Activated CD8-positive, alpha-beta T cell treated with anti-CD3 and anti-CD28 coated beads for 36 hours (primary cell): ENCODE measurements at regions not wholly inside any gene's neighbourhood (a gene's known extent, or its start where the extent isn't known, plus 50 kb on each side); places are given as distances from the start of the nearest gene placed in this dataset.

Experiments used
- ATAC-seq: fragments of 200-7000 bp; cut with Tn5 transposase; one replicate; pipeline ENCODE4 v1.10.0; 2021; ENCODE audit warnings: mild to moderate bottlenecking, moderate library complexity
- CTCF ChIA-PET: fragments of 350-600 bp; sonication (Branson Sonifier 250); formaldehyde crosslinking; loops from one replicate; lab custom pipeline; 2021; ENCODE audit warnings: antibody characterized with exemption; lab: Charles Lee
- POLR2A ChIA-PET: fragments of 350-600 bp; sonication (Branson Sonifier 250); formaldehyde crosslinking; loops from one replicate; lab custom pipeline; 2021; ENCODE audit warnings: antibody characterized with exemption; lab: Charles Lee
- DNase-seq: peaks from one replicate; pipeline ENCODE4 v3.0.0-alpha.2; 2020
- H3K27ac Mint-ChIP-seq: one replicate; pipeline ENCODE4 v1.8.0; 2021; ENCODE audit warnings: mild to moderate bottlenecking, mixed read lengths
- H3K27me3 Mint-ChIP-seq: one replicate; pipeline ENCODE4 v1.8.0; 2021; ENCODE audit warnings: mixed read lengths
- H3K36me3 Mint-ChIP-seq: one replicate; pipeline ENCODE4 v1.8.0; 2021; ENCODE audit warnings: low read depth, mixed read lengths
- H3K4me1 Mint-ChIP-seq: one replicate; pipeline ENCODE4 v1.8.0; 2021; ENCODE audit warnings: low read depth, mixed read lengths
- H3K4me3 Mint-ChIP-seq: one replicate; pipeline ENCODE4 v1.8.0; 2021; ENCODE audit warnings: mild to moderate bottlenecking, moderate library complexity, mixed read lengths
- H3K9me3 Mint-ChIP-seq: one replicate; pipeline ENCODE4 v1.8.0; 2021; ENCODE audit warnings: mixed read lengths
- CTCF ChIP-seq: fragments of 200-600 bp; IDR thresholded peaks from one replicate; pipeline ENCODE4 v1.8.0; 2022; ENCODE audit warnings: antibody characterized with exemption, mild to moderate bottlenecking
- intact Hi-C: fragments of 100-400 bp; cut with micrococcal nuclease; formaldehyde crosslinking; loops from one replicate; pipeline ENCODE4 v1.10.0; 2022

DNA sequence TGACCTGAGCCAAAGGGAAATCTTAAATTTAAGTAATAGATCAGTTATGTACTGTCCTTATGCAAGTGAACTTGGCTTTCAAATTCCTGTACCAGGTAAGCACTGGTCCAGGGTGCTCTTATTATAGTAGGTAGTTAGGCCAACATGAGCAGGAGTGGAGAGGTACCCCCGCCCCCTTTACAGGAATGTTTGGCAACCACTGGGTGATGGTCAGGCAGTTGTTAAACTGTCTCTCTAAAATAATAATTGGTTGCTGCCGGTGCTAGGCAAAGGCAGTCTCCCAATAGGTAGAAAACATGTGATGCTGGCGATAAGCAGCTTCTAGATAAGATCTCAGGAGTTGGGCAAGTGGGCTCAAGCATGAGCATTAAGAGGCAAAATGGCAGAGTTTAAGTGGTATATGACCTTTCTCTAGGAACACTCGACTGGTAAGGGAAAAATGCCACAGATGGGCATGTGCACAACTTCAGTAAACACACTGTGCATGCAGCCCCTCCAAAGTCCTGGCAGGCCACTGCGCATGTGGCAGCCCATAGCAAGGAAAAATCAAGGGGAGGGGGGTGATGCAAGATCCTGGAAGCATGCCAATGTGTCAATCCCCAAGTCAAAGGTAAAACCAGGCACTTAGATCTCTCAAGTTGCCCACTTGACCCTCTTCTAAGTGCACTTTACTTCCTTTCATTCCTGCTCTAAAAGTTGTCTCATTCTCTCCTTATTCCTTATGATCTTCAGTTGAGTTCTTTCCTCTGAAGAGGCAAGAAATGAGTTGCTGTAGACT is 1239.7 kb downstream of the C4orf33 start:
- H3K4me1 Mint-ChIP-seq = no peaks in the 10 kb centered on the region
- H3K27ac Mint-ChIP-seq = no peak overlapping the region
- H3K27me3 Mint-ChIP-seq = no peaks in the 10 kb centered on the region
- ATAC-seq = no peak
- ChIA-PET POLR2A (no interaction called here), CTCF (interaction anchor here (1.5 to 1.6 kb wide), 2 partner anchors 9 to 10 kb away, joined by 4 to 5 read pairs; no protein-coding TSS in a partner anchor)
- TF ChIP-seq CTCF = no peak
- intact Hi-C loops = no loop called here
- H3K9me3 Mint-ChIP-seq = no peaks in the 10 kb centered on the region
- H3K36me3 Mint-ChIP-seq = no peaks in the 10 kb centered on the region
- no peak overlapping the region for H3K4me3 Mint-ChIP-seq
- no peak for DNase-seq

- no peak for DNase-seq
- no peak for TF ChIP-seq CTCF
- H3K36me3 Mint-ChIP-seq = no peaks in the 10 kb centered on the region
- ChIA-PET POLR2A (no interaction called here), CTCF (interaction anchor here (1.5 to 1.6 kb wide), 2 partner anchors 9 to 10 kb away, joined by 4 to 5 read pairs; no protein-coding TSS in a partner anchor)
- no peaks in the 10 kb centered on the region for H3K27me3 Mint-ChIP-seq
- no peaks in the 10 kb centered on the region for H3K4me1 Mint-ChIP-seq
- no peak overlapping the region for H3K4me3 Mint-ChIP-seq
- H3K27ac Mint-ChIP-seq = no peak overlapping the region
- ATAC-seq = no peak
- intact Hi-C loops = no loop called here
- no peaks in the 10 kb centered on the region for H3K9me3 Mint-ChIP-seq
Measured at GRCh38 chr4:130336585-130337217, 1240.7 kb downstream of the C4orf33 start.

DNA sequence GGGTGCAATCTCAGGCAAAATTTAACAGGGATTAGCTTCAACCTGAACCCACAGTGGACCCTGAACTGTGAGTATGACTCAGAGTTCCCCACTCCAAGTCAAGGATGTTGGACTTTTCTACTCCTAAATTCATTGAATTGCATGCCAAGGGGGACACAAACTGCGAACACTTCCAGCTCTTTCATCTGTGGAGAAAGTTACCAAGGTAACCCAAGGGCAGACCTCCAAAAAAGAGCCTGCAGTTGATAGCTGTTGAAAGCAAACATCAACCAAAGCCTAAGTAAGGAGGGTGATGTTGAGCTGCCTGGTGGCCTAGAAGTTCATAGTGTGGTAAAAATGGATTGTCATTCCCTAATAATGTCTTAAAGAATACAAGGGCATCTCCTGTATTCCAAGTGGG is 1242.9 kb downstream of the C4orf33 start:
- H3K4me3 Mint-ChIP-seq = no peak overlapping the region
- DNase-seq (no peak), ATAC-seq (no peak)
- no peak overlapping the region for H3K27ac Mint-ChIP-seq
- H3K9me3 Mint-ChIP-seq = no peaks in the 10 kb centered on the region
- TF ChIP-seq CTCF = no peak
- CTCF ChIA-PET = no interaction called here
- POLR2A ChIA-PET = no interaction called here
- H3K36me3 Mint-ChIP-seq = no peaks in the 10 kb centered on the region
- H3K4me1 Mint-ChIP-seq = no peaks in the 10 kb centered on the region
- intact Hi-C loops = no loop called here
- H3K27me3 Mint-ChIP-seq = no peaks in the 10 kb centered on the region

DNA sequence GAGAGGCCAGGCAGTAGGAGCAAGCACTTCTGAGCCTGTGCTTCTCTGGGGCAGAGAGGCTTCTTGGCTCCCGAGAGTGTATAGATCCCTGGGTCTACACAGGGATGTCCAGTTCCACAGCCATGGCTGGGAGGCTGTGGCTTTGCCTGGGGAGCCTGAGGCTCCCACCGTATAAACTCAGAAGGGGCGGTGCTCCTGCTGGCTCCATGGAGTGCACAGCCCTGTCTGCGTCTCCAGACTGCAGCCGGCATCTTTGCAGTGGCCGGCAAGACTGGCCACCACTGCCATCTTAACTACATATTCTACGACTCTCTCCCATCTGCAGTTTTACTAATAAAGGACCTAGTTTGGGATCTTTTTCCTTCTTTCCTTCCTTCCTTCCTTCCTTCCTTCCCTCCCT is 1253.8 kb downstream of the C4orf33 start:
- Mint-ChIP-seq H3K27me3 (no peaks in the 10 kb centered on the region), H3K9me3 (no peaks in the 10 kb centered on the region), H3K36me3 (no peaks in the 10 kb centered on the region), H3K4me3 (no peak overlapping the region), H3K27ac (no peak overlapping the region), H3K4me1 (no peaks in the 10 kb centered on the region)
- ATAC-seq (no peak), DNase-seq (no peak)
- ChIA-PET POLR2A (no interaction called here), CTCF (no interaction called here)
- no peak for TF ChIP-seq CTCF
- intact Hi-C loops = no loop called here

- ChIA-PET CTCF (no interaction called here), POLR2A (no interaction called here)
- Mint-ChIP-seq H3K36me3 (no peaks in the 10 kb centered on the region), H3K4me3 (no peak overlapping the region), H3K9me3 (peaks cover under 1% of the 10 kb centered on the region), H3K4me1 (no peaks in the 10 kb centered on the region), H3K27me3 (no peaks in the 10 kb centered on the region), H3K27ac (no peak overlapping the region)
- no peak for TF ChIP-seq CTCF
- intact Hi-C loops = no loop called here
- DNase-seq (no peak), ATAC-seq (no peak)
Measured at GRCh38 chr4:130356873-130357272, 1260.9 kb downstream of the C4orf33 start.
